HS-5 (cell line): ENCODE measurements at regions not wholly inside any gene's neighbourhood (a gene's known extent, or its start where the extent isn't known, plus 50 kb on each side); places are given as distances from the start of the nearest gene placed in this dataset.

Experiments used
- DNase-seq: peaks from one replicate; pipeline ENCODE4 v3.0.0-alpha.2; 2012; ENCODE audit warnings: low read depth

DNA sequence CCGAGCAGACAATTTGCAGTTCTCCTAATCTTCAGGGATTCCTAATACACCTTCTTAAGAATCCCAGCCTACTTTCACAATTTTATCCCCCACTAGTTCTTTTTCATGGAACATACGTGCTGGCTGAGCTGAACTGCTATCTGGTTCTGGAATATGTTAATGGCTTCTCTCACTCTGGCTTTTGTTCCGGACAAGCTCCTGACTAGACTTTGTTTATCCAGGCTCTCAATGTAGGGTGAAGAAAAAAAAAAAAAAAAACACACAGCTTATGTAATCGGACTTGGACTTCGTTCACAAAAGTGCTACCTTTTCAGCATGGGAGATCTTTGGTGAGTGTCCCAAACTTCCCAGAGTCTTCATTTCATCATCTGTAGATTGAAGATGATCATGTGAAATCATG is 555.4 kb upstream of the CPEB2 start:
- DNase-seq: no peak

GRCh38 chr4:14449308-14449707 is 553.0 kb upstream of the CPEB2 start:
- DNase-seq: no peak

GRCh38 chr4:14452001-14452400 is 550.3 kb upstream of the CPEB2 start:
- DNase-seq: no peak

GRCh38 chr4:14452764-14453163 is 549.5 kb upstream of the CPEB2 start:
- DNase-seq: no peak

GRCh38 chr4:14458463-14458862 is 543.8 kb upstream of the CPEB2 start:
- DNase-seq: no peak

GRCh38 chr4:14465057-14465456 is 537.2 kb upstream of the CPEB2 start:
- DNase-seq: no peak

- no peak for DNase-seq
Measured at GRCh38 chr4:14465507-14465906, 536.8 kb upstream of the CPEB2 start.

DNA sequence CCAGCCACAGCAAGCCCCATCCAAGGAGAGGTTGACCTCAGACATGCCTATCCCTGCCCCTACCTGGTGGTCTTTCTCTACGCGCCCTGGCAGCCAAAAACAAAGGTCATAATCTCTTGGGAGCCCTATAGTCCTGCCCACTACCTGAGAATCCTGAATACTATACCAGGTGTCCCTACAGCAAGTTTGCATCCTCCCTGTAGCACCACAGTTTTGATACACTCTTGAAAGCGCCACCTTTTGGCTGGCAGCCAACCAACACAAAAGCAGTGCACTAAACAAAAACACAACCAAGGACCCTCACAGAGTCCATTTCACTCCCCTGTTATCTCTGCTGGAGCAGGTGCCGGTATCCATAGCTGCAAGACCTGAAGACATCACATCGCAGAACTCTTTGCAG is 523.8 kb upstream of the CPEB2 start:
- no peak for DNase-seq

DNA sequence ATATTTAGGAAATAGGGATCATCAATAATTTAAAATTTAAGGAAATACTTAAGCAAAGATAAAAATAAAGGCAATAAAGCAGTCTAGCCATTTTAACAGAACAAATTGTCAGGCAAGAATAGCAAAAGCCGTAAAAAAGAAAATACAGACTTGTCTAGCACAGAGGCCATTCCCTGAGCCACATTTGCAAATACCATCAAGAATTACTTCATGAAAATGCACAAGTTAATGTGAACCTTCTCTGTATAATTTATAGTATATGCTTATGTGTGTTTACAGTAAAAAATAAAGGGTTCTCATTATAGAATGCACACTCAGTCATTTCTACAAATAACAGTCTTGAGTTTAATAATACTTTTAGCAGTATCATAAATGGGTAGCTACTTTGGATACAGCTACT is 505.9 kb upstream of the CPEB2 start:
- no peak for DNase-seq

GRCh38 chr4:14496969-14497368 is 505.3 kb upstream of the CPEB2 start:
- no peak for DNase-seq

DNA sequence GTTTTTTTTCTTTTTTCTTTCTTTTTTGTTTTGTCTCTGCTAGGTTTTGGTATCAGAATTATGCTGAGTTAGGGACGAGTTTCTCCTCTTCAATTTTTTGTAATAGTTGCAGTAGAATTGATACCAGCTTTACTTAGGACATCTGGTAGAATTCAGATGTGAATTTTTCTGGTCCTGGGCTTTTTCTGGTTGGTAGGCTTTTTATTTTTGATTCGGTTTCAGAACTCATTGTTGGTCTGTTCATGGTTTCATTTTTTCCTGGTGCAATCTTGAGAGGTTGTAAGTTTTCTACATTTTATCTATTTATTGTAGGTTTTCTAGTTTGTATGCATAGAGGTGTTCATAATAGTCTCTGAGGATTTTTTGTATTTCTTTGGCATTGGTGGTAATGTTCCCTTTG is 498.1 kb upstream of the CPEB2 start:
- DNase-seq: no peak

DNA sequence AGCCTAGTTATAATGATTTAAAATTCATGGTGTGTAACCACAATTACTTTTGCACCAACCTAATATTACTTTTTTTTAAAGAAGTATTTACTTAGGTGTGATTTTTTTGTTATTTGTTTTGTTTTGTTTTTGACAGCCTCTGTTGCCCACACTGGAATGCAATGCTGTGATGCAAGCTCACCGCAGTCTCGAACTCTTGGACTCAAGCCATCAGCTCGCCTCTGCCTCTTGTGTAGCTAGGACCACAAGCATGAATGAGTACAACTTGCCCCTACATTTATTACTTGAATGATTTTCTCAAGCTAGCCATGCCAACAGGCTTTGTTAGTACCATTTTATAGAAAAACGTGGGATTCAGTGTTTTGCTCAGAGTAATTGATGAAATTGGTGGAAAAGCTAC is 488.8 kb upstream of the CPEB2 start:
- DNase-seq: no peak

DNA sequence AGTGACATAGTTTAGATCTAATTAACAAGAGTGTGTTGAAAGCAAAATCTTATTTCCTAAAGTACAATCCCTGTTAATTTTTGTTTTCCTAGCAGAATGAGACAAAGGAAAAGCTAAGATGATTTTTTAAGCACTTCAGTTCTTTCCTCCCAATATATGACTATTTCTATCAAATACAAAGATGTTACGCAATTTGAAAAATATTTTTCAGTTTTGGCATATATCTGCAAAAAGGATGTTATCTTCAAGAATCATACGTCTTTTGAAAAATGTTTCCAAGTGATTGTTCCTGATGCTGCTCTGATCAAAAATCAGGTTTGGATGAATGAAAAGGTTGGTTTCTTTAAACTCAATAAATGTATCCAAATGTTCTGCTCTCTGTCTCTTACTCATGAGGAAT is 486.7 kb upstream of the CPEB2 start:
- DNase-seq: no peak

GRCh38 chr4:14518136-14518535 is 484.1 kb upstream of the CPEB2 start:
- DNase-seq: no peak

- DNase-seq: no peak
Measured at GRCh38 chr4:14520171-14520570, 482.1 kb upstream of the CPEB2 start.

DNA sequence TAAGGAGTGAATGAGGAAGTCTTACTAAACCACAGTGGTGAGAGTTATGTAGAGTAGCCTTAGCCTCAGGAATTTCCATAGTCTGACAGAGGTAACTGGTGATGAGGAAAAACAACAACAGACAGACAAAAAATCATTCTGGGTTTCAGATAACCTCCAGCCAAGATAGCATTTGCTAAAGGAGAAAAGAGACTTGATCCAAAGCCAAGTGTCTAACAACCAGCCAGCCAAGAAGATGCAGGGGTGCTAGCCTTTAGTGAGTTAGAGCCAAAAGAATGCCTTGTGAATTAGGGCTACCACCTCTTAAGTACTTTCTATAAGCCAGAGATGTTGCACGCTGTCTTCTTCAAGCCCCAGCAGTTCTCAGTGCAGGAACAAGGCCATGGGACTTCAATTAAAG is 478.0 kb upstream of the CPEB2 start:
- DNase-seq: no peak

GRCh38 chr4:14528918-14529317 is 473.4 kb upstream of the CPEB2 start:
- DNase-seq: no peak

GRCh38 chr4:14529653-14530052 is 472.6 kb upstream of the CPEB2 start:
- no peak for DNase-seq

- no peak for DNase-seq
Measured at GRCh38 chr4:14532436-14532835, 469.8 kb upstream of the CPEB2 start.

- no peak for DNase-seq
Measured at GRCh38 chr4:14539246-14539645, 463.0 kb upstream of the CPEB2 start.

DNA sequence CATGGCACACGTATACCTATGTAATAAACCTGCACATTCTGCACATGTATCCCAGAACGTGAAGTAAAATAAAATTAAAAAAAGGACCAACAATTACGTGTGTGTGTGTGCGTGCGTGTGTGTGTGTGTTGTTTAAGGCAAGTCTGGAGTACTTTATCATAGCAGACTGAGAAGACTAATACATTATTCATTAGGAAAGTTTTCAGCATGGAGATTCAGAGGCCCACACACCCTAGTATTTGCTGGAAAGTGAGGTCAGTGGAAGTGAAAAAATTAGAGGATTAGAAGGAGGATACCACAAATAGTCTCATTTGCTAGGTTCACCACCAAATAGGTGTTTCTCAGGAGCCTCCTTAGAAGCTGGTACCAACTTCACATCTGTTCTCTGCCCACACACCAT is 457.1 kb upstream of the CPEB2 start:
- DNase-seq: no peak

GRCh38 chr4:14545807-14546206 is 456.5 kb upstream of the CPEB2 start:
- DNase-seq: no peak

- DNase-seq: no peak
Measured at GRCh38 chr4:14552119-14552518, 450.2 kb upstream of the CPEB2 start.

DNA sequence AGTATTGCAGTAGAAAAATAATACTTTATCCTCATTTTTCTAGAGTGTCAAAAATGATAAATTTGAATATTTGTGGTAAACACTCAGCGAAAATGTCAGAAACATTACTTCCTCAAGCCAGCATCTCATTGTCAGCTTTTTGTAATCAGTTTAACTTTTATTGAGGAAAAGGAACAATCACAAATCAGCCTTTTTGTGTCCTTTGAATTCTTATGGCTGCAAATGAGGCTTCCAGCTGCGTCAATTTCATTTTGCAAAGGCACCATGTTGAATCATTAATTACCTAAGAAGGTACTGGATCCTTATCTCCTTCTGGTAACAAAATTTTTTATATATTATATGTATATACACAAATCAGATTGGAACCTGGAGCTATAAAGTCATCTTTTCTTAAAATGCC is 442.6 kb upstream of the CPEB2 start:
- no peak for DNase-seq

- DNase-seq: no peak
Measured at GRCh38 chr4:14560577-14560976, 441.7 kb upstream of the CPEB2 start.
